ENCODE measurements at regions not wholly inside any gene's neighbourhood (a gene's known extent, or its start where the extent isn't known, plus 50 kb on each side); places are given as distances from the start of the nearest gene placed in this dataset.

DNA sequence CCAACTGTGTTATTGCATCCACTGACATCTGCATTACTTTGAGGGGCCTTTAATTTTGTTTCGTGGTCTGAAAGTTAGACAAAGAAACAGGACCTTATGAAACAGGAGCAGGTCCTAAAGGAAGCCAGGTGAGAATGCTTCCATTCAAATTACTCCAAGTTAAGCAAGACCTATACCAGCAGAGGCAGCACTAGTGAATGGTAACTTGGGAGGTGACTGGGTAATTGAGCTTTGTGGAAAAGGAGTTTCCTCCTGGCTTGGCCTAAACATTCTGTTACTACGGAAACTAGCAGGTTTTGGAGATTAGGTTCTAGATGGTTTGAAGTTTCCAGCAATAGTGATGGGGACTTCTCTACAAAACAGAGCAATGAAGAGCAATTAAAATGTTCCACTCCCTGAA is 173.5 kb downstream of the NKX6-1 start:
- TF ChIP-seq, protein P1, sequence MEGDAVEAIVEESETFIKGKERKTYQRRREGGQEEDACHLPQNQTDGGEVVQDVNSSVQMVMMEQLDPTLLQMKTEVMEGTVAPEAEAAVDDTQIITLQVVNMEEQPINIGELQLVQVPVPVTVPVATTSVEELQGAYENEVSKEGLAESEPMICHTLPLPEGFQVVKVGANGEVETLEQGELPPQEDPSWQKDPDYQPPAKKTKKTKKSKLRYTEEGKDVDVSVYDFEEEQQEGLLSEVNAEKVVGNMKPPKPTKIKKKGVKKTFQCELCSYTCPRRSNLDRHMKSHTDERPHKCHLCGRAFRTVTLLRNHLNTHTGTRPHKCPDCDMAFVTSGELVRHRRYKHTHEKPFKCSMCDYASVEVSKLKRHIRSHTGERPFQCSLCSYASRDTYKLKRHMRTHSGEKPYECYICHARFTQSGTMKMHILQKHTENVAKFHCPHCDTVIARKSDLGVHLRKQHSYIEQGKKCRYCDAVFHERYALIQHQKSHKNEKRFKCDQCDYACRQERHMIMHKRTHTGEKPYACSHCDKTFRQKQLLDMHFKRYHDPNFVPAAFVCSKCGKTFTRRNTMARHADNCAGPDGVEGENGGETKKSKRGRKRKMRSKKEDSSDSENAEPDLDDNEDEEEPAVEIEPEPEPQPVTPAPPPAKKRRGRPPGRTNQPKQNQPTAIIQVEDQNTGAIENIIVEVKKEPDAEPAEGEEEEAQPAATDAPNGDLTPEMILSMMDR (IDR thresholded peaks at IDR 0.05), result no peak
- no peak for TF ChIP-seq POLR2A (IDR thresholded peaks at IDR 0.05)
